ENCODE measurements at regions not wholly inside any gene's neighbourhood (a gene's known extent, or its start where the extent isn't known, plus 50 kb on each side); places are given as distances from the start of the nearest gene placed in this dataset.
"Not testable (repeated sequence)": the region's sequence is repeated elsewhere in the genome, so short reads cannot be mapped to it uniquely, and the experiment has no call there.

- DNase-seq = peak in 1 of 2 donors; percentile 5
Observed at GRCh38 chr6:85923013-85923430, 280.3 kb upstream of the SYNCRIP start.

GRCh38 chr6:85920782-85921181, 278.1 kb upstream of the SYNCRIP start:
- DNase-seq = no peak

- DNase-seq = no peak
Observed at GRCh38 chr6:85917522-85917921, 274.8 kb upstream of the SYNCRIP start.

- DNase-seq = no peak
Observed at GRCh38 chr6:85913001-85913400, 270.3 kb upstream of the SYNCRIP start.

GRCh38 chr6:85912582-85912981, 269.9 kb upstream of the SYNCRIP start:
- no peak for DNase-seq

- DNase-seq = no peak
Observed at GRCh38 chr6:85911067-85911466, 268.4 kb upstream of the SYNCRIP start.

- DNase-seq = not testable (repeated sequence)
Observed at GRCh38 chr6:85908120-85908519, 265.4 kb upstream of the SYNCRIP start.

- DNase-seq = no peak
Observed at GRCh38 chr6:85892346-85892745, 249.7 kb upstream of the SYNCRIP start.

- no peak for DNase-seq
Observed at GRCh38 chr6:85887461-85887860, 244.8 kb upstream of the SYNCRIP start.

- no peak for DNase-seq
Observed at GRCh38 chr6:85868685-85869084, 226.0 kb upstream of the SYNCRIP start.

- DNase-seq = no peak
Observed at GRCh38 chr6:85867595-85867994, 224.9 kb upstream of the SYNCRIP start.

- no peak for DNase-seq
Observed at GRCh38 chr6:85866758-85867401, 224.2 kb upstream of the SYNCRIP start.

- no peak for DNase-seq
Observed at GRCh38 chr6:85866370-85866730, 223.7 kb upstream of the SYNCRIP start.

- no peak for DNase-seq
Observed at GRCh38 chr6:85865420-85866369, 223.0 kb upstream of the SYNCRIP start.

GRCh38 chr6:85864453-85865401, 222.0 kb upstream of the SYNCRIP start:
- no peak for DNase-seq

- no peak for DNase-seq
Observed at GRCh38 chr6:85856235-85856634, 213.5 kb upstream of the SYNCRIP start.

GRCh38 chr6:85838351-85839119, 195.8 kb upstream of the SYNCRIP start:
- not testable (repeated sequence) for DNase-seq

GRCh38 chr6:85828973-85829372, 186.3 kb upstream of the SYNCRIP start:
- DNase-seq = no peak

- DNase-seq = no peak
Observed at GRCh38 chr6:85826997-85827396, 184.3 kb upstream of the SYNCRIP start.

GRCh38 chr6:85824329-85824728, 181.6 kb upstream of the SYNCRIP start:
- DNase-seq = no peak

- DNase-seq = no peak
Observed at GRCh38 chr6:85810558-85810957, 167.9 kb upstream of the SYNCRIP start.

- no peak for DNase-seq
Observed at GRCh38 chr6:85803721-85804120, 161.0 kb upstream of the SYNCRIP start.
